GM23338 (cell line): ENCODE measurements at regions not wholly inside any gene's neighbourhood (a gene's known extent, or its start where the extent isn't known, plus 50 kb on each side); places are given as distances from the start of the nearest gene placed in this dataset.

Experiments
- ATAC-seq: fragments of 200-7000 bp; cut with Tn5 transposase; 3 replicates; pipeline ENCODE4 v1.9.1; 2020
- DNase-seq: peaks from one replicate; pipeline ENCODE4 v3.0.0-alpha.2; 2015; ENCODE audit warnings: low spot score
- H2AFZ ChIP-seq: fragments of 200-600 bp; sonication (generic); 2 replicates; pipeline ENCODE4 v1.8.0; 2016; ENCODE audit warnings: antibody characterized with exemption, mild to moderate bottlenecking, moderate library complexity
- H3F3A ChIP-seq: fragments of 200-600 bp; sonication (generic); replicated peaks from 2 replicates; pipeline ENCODE4 v1.8.0; 2017; ENCODE audit warnings: antibody characterized with exemption, mixed run types, low read depth
- H3K27ac ChIP-seq: fragments of 200-600 bp; sonication (generic); 2 replicates; pipeline ENCODE4 v1.6.1; 2016; ENCODE audit warnings: low read depth
- H3K27me3 ChIP-seq: fragments of 200-600 bp; sonication (generic); 2 replicates; pipeline ENCODE4 v1.8.0; 2016; ENCODE audit warnings: mild to moderate bottlenecking, mixed run types, moderate library complexity; ENCODE audit not compliant: insufficient read depth
- H3K36me3 ChIP-seq: fragments of 200-600 bp; sonication (generic); 2 replicates; pipeline ENCODE4 v1.8.0; 2016; ENCODE audit warnings: mild to moderate bottlenecking; ENCODE audit not compliant: insufficient read depth
- H3K4me1 ChIP-seq: fragments of 200-600 bp; sonication (generic); 2 replicates; pipeline ENCODE4 v1.8.0; 2016; ENCODE audit warnings: mild to moderate bottlenecking, moderate library complexity; ENCODE audit not compliant: insufficient read depth
- H3K4me2 ChIP-seq: fragments of 200-600 bp; sonication (generic); 2 replicates; pipeline ENCODE4 v1.7.1; 2017; ENCODE audit warnings: mixed run types
- H3K4me3 ChIP-seq: fragments of 200-600 bp; sonication (generic); 2 replicates; pipeline ENCODE4 v1.6.1; 2016; ENCODE audit warnings: mixed run types
- H3K79me2 ChIP-seq: fragments of 200-600 bp; sonication (generic); replicated peaks from 2 replicates; pipeline ENCODE4 v1.8.0; 2017; ENCODE audit warnings: mild to moderate bottlenecking; ENCODE audit not compliant: insufficient read depth
- H3K9me2 ChIP-seq: fragments of 200-600 bp; sonication (generic); 2 replicates; pipeline ENCODE4 v1.8.0; 2017; ENCODE audit not compliant: insufficient read depth
- H4K20me1 ChIP-seq: fragments of 200-600 bp; sonication (generic); replicated peaks from 2 replicates; pipeline ENCODE4 v1.8.0; 2017; ENCODE audit warnings: mild to moderate bottlenecking; ENCODE audit not compliant: insufficient read depth
- H3K27ac Mint-ChIP-seq: 2 replicates; pipeline ENCODE4 v1.8.0; 2020; ENCODE audit warnings: inconsistent platforms, mild to moderate bottlenecking, moderate library complexity, mixed read lengths
- H3K27me3 Mint-ChIP-seq: 3 replicates; pipeline ENCODE4 v1.8.0; 2022; ENCODE audit warnings: low read depth, mild to moderate bottlenecking, moderate library complexity, mixed read lengths, inconsistent platforms; ENCODE audit not compliant: insufficient read depth, poor library complexity
- H3K36me3 Mint-ChIP-seq: 3 replicates; pipeline ENCODE4 v1.8.0; 2021; ENCODE audit warnings: low read depth, mild to moderate bottlenecking, inconsistent platforms, moderate library complexity, mixed read lengths
- H3K4me1 Mint-ChIP-seq: 3 replicates; pipeline ENCODE4 v1.8.0; 2020; ENCODE audit warnings: mild to moderate bottlenecking, inconsistent platforms, mixed read lengths
- H3K4me3 Mint-ChIP-seq: 3 replicates; pipeline ENCODE4 v1.8.0; 2021; ENCODE audit warnings: moderate library complexity, mild to moderate bottlenecking, inconsistent platforms, mixed read lengths
- H3K9me3 Mint-ChIP-seq: 3 replicates; pipeline ENCODE4 v1.8.0; 2020; ENCODE audit warnings: moderate library complexity, mild to moderate bottlenecking, inconsistent platforms, mixed read lengths
- CREB1 ChIP-seq: fragments of 250-450 bp; sonication (Bioruptor Pico); IDR thresholded peaks from 2 replicates; pipeline ENCODE4 v1.5.0; 2020; ENCODE audit warnings: low read depth, mild to moderate bottlenecking, moderate library complexity
- EZH2 ChIP-seq: fragments of 200-600 bp; sonication (generic); IDR thresholded peaks from one replicate; pipeline ENCODE4 v1.8.0; 2017; ENCODE audit warnings: antibody characterized with exemption, mild to moderate bottlenecking, low read depth; ENCODE audit not compliant: unreplicated experiment
- POLR2AphosphoS5 ChIP-seq: IDR thresholded peaks from 2 replicates; pipeline ENCODE4 v1.6.1; 2016; ENCODE audit warnings: antibody characterized with exemption, low read depth
- ZNF114 ChIP-seq: fragments of 250-450 bp; sonication (Bioruptor Pico); IDR thresholded peaks from 2 replicates; pipeline ENCODE4 v1.5.0; 2020; ENCODE audit warnings: mild to moderate bottlenecking, moderate library complexity
- ZNF331 ChIP-seq: fragments of 250-450 bp; sonication (Bioruptor Pico); IDR thresholded peaks from 2 replicates; pipeline ENCODE4 v1.5.0; 2020; ENCODE audit warnings: low read depth, mild to moderate bottlenecking, moderate library complexity
- ZNF462 ChIP-seq: fragments of 250-450 bp; sonication (Bioruptor Pico); IDR thresholded peaks from 2 replicates; pipeline ENCODE4 v1.5.0; 2020; ENCODE audit warnings: mild to moderate bottlenecking, moderate library complexity
- TF ChIP-seq, protein P1 (sequence below): IDR thresholded peaks from one replicate; pipeline ENCODE4 v1.6.1; 2018; ENCODE audit warnings: antibody characterized with exemption; ENCODE audit not compliant: unreplicated experiment

GRCh38 chr18:56319953-56320352, 318.4 kb downstream of the TXNL1 start (continued):
- TF ChIP-seq ZNF114 (no peak), EZH2 (no peak), POLR2AphosphoS5 (no peak), ZNF331 (no peak), CREB1 (CRISPR knock-in tag) (no peak)

GRCh38 chr18:56316727-56317126, 321.7 kb downstream of the TXNL1 start:
- H3K79me2 ChIP-seq = no peaks in the 10 kb centered on the region
- H2AFZ ChIP-seq = no peak overlapping the region
- no peaks in the 10 kb centered on the region for H4K20me1 ChIP-seq
- H3K27me3 ChIP-seq = no peaks in the 10 kb centered on the region
- TF ChIP-seq ZNF462 (CRISPR knock-in tag) = no peak
- TF ChIP-seq, protein P1, sequence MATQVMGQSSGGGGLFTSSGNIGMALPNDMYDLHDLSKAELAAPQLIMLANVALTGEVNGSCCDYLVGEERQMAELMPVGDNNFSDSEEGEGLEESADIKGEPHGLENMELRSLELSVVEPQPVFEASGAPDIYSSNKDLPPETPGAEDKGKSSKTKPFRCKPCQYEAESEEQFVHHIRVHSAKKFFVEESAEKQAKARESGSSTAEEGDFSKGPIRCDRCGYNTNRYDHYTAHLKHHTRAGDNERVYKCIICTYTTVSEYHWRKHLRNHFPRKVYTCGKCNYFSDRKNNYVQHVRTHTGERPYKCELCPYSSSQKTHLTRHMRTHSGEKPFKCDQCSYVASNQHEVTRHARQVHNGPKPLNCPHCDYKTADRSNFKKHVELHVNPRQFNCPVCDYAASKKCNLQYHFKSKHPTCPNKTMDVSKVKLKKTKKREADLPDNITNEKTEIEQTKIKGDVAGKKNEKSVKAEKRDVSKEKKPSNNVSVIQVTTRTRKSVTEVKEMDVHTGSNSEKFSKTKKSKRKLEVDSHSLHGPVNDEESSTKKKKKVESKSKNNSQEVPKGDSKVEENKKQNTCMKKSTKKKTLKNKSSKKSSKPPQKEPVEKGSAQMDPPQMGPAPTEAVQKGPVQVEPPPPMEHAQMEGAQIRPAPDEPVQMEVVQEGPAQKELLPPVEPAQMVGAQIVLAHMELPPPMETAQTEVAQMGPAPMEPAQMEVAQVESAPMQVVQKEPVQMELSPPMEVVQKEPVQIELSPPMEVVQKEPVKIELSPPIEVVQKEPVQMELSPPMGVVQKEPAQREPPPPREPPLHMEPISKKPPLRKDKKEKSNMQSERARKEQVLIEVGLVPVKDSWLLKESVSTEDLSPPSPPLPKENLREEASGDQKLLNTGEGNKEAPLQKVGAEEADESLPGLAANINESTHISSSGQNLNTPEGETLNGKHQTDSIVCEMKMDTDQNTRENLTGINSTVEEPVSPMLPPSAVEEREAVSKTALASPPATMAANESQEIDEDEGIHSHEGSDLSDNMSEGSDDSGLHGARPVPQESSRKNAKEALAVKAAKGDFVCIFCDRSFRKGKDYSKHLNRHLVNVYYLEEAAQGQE = no peak
- TF ChIP-seq POLR2AphosphoS5 = no peak
- no peaks in the 10 kb centered on the region for H3F3A ChIP-seq
- H3K9me2 ChIP-seq = peaks cover 6% of the 10 kb centered on the region
- DNase-seq = no peak
- Mint-ChIP-seq H3K4me1 (no peaks in the 10 kb centered on the region), H3K27me3 (peaks cover 4% of the 10 kb centered on the region), H3K9me3 (no peaks in the 10 kb centered on the region), H3K4me3 (no peak overlapping the region), H3K36me3 (no peaks in the 10 kb centered on the region), H3K27ac (no peak overlapping the region)
- no peak for ATAC-seq
- H3K4me1 ChIP-seq = no peaks in the 10 kb centered on the region
- H3K4me3 ChIP-seq = no peak overlapping the region
- H3K36me3 ChIP-seq = no peaks in the 10 kb centered on the region
- H3K4me2 ChIP-seq = no peak overlapping the region
- H3K27ac ChIP-seq = no peak overlapping the region
